ENCODE measurements at regions not wholly inside any gene's neighbourhood (a gene's known extent, or its start where the extent isn't known, plus 50 kb on each side); places are given as distances from the start of the nearest gene placed in this dataset.

DNA sequence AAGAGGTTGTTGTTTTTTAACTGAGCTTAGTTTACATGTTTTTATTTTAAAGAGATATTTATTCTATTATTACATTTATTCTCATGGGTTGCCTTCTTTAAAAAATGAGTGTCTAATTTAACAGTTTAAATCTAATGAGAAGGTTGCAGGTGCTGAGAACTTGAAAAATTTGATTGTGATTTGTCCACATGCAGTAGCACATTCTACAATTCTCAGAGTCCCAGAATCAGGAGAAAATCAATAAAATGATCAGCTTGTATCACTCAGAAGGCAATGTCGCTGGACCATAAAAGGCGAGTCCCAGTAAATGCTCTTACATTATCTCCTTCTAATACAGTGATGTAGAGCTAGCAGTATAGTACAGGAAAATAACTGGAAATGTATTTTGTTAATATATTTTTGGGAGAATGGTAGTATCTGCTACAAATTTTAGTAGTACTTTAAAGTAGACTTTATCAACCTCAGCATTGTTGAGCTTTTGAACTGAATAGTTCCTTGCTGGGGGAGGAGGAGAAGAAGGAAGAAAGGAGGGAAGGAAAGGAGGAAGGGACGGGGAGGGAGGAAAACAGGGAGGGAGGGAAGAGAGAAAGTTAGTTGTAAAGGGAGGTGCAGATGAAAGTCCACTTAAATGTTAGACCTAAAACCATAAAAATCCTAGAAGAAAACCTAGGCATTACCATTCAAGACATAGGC lies 458.0 kb downstream of the DOK5 start:
- no peak overlapping the region for H2BK5ac ChIP-seq (ENCODE audit: insufficient read length, low read length)
- H2AK5ac ChIP-seq (ENCODE audit: insufficient read length, low read length) = no peak overlapping the region
- no peak overlapping the region for H2BK12ac ChIP-seq (ENCODE audit: insufficient read length, low read depth, low read length)
- H3K4me1 Mint-ChIP-seq = no peaks in the 10 kb centered on the region
- DNase-seq = no peak
- H3K23me2 ChIP-seq (ENCODE audit: insufficient read length, low read depth, low read length, poor library complexity, severe bottlenecking) = no peaks in the 10 kb centered on the region
- no peak overlapping the region for H4K8ac ChIP-seq (replicated peaks; ENCODE audit: insufficient read length, low read depth, low read length)
- peaks cover 0 to 6% (median 2%) of the 10 kb centered on the region in 3 experiments; a peak in 1 of 7 replicates for H3K36me3 Mint-ChIP-seq (ENCODE audit: insufficient read depth in 1 of 3, low read depth in 3 of 3)
- no peaks in the 10 kb centered on the region for H3K9me3 ChIP-seq (ENCODE audit: control insufficient read depth, low read depth, low read length)
- H3K79me2 ChIP-seq (ENCODE audit: insufficient read depth, low read length) = no peaks in the 10 kb centered on the region
- H3K27ac ChIP-seq (ENCODE audit: insufficient read length, low read depth, low read length) = no peak overlapping the region
- no peak overlapping the region for H3K4me3 Mint-ChIP-seq
- H2BK20ac ChIP-seq (ENCODE audit: low read depth, low read length, poor library complexity, severe bottlenecking) = no peak overlapping the region
- H3K23ac ChIP-seq (ENCODE audit: insufficient read length, low read depth, low read length) = no peak overlapping the region
- no peak overlapping the region for H2AFZ ChIP-seq (ENCODE audit: low read length)
- H2BK120ac ChIP-seq (ENCODE audit: low read depth, low read length, poor library complexity, severe bottlenecking) = no peak overlapping the region
- no peaks in the 10 kb centered on the region for H3K27me3 ChIP-seq (ENCODE audit: insufficient read depth, low read length)
- no peak overlapping the region for H4K5ac ChIP-seq (ENCODE audit: insufficient read length, low read depth, low read length)
- no peaks in the 10 kb centered on the region for H4K20me1 ChIP-seq (ENCODE audit: control insufficient read depth, insufficient read depth, insufficient read length)
- H3K14ac ChIP-seq (ENCODE audit: insufficient read depth, low read length) = no peak overlapping the region
- H3K4ac ChIP-seq (ENCODE audit: low read depth, low read length) = no peak overlapping the region
- no peaks in the 10 kb centered on the region for H3K4me1 ChIP-seq (ENCODE audit: insufficient read depth, low read length)
- no peak overlapping the region for H3K56ac ChIP-seq (ENCODE audit: insufficient read length, low read depth, low read length)
- H4K91ac ChIP-seq (ENCODE audit: insufficient read length, low read depth, low read length) = no peak overlapping the region
- peaks cover 5 to 17% of the 10 kb centered on the region in 2 experiments; a peak in 4 of 5 replicates for H3K9me3 Mint-ChIP-seq
- no CpG with 5 or more reads among the region's 3 CpGs for whole genome bisulfite sequencing (ENCODE audit: extremely low coverage, insufficient read length, low lambda C conversion rate)
- TF ChIP-seq, protein P1, sequence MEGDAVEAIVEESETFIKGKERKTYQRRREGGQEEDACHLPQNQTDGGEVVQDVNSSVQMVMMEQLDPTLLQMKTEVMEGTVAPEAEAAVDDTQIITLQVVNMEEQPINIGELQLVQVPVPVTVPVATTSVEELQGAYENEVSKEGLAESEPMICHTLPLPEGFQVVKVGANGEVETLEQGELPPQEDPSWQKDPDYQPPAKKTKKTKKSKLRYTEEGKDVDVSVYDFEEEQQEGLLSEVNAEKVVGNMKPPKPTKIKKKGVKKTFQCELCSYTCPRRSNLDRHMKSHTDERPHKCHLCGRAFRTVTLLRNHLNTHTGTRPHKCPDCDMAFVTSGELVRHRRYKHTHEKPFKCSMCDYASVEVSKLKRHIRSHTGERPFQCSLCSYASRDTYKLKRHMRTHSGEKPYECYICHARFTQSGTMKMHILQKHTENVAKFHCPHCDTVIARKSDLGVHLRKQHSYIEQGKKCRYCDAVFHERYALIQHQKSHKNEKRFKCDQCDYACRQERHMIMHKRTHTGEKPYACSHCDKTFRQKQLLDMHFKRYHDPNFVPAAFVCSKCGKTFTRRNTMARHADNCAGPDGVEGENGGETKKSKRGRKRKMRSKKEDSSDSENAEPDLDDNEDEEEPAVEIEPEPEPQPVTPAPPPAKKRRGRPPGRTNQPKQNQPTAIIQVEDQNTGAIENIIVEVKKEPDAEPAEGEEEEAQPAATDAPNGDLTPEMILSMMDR (conservative IDR thresholded peaks at IDR 0.05) = no peak
- no peaks in the 10 kb centered on the region; the same call in 1 of the 2 replicates for H3K27me3 Mint-ChIP-seq (ENCODE audit: low read depth)
- no peak overlapping the region for H3K27ac Mint-ChIP-seq
- H3K4me2 ChIP-seq (ENCODE audit: insufficient read depth, insufficient read length, low read length) = no peak overlapping the region
- no peak overlapping the region for H2BK15ac ChIP-seq (ENCODE audit: low read depth, low read length)
- no peak overlapping the region for H3K18ac ChIP-seq (ENCODE audit: insufficient read length, low read depth, low read length)
- H3K79me1 ChIP-seq (ENCODE audit: insufficient read depth, low read depth, low read length, poor library complexity, severe bottlenecking) = no peaks in the 10 kb centered on the region
- H3T11ph ChIP-seq (ENCODE audit: low read length) = no peak overlapping the region
- no peak overlapping the region for H3K9ac ChIP-seq (ENCODE audit: extremely low read depth, insufficient read length, low read length)

All from H9 (cell line).